ENCODE measurements at regions not wholly inside any gene's neighbourhood (a gene's known extent, or its start where the extent isn't known, plus 50 kb on each side); places are given as distances from the start of the nearest gene placed in this dataset.

DNA sequence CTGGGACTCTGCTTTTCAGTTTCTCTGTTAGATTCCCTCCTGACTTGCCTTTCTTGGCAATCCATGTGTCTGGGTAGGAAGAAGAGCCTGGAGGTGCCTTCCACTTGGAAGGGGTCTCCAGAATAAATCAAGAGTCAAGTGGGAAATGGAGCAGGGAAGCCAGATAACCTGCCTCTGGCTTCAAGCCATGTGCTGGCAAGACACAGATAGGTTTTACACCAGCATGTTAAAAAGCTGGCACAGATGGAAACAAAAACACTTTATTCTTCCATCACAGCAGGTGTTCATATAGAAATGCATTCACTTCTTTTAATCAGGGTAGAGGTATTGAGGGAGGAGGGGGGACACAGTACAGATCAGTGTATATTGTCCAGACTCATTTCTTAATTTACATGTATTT is 356.9 kb upstream of the RUNX1 start:
- no peaks in the 10 kb centered on the region for H3K9me3 ChIP-seq (ENCODE audit: low read length)
- no peak for DNase-seq (ENCODE audit: low spot score)
- no TSS peak for BruUV-seq (replicated peaks)
- no peak overlapping the region for H3K9ac ChIP-seq (ENCODE audit: insufficient read depth, low read depth, low read length)
- H3K4me1 ChIP-seq (ENCODE audit: insufficient read depth, low read length) = no peaks in the 10 kb centered on the region
- POLR2A ChIA-PET = no interaction called here
- no peak for FAIRE-seq
- H3K27ac ChIP-seq (ENCODE audit: extremely low read length, insufficient read depth, low read length) = no peak overlapping the region
- no peak overlapping the region for H3K4me2 ChIP-seq (ENCODE audit: low read depth, low read length)
- TF ChIP-seq NPAS2 (CRISPR knock-in tag; IDR thresholded peaks at IDR 0.05; ENCODE audit: borderline replicate concordance) = no peak
- TF ChIP-seq, protein P1, sequence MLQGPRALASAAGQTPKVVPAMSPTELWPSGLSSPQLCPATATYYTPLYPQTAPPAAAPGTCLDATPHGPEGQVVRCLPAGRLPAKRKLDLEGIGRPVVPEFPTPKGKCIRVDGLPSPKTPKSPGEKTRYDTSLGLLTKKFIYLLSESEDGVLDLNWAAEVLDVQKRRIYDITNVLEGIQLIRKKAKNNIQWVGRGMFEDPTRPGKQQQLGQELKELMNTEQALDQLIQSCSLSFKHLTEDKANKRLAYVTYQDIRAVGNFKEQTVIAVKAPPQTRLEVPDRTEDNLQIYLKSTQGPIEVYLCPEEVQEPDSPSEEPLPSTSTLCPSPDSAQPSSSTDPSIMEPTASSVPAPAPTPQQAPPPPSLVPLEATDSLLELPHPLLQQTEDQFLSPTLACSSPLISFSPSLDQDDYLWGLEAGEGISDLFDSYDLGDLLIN (CRISPR knock-in tag; IDR thresholded peaks at IDR 0.05; ENCODE audit: borderline replicate concordance) = no peak
- no peak for TF ChIP-seq ZNF773 (CRISPR knock-in tag; IDR thresholded peaks at IDR 0.05; ENCODE audit: borderline replicate concordance)
- TF ChIP-seq ONECUT2 (CRISPR knock-in tag; IDR thresholded peaks at IDR 0.05) = no peak
- TF ChIP-seq SIX4 (CRISPR knock-in tag; IDR thresholded peaks at IDR 0.05) = no peak
- TF ChIP-seq ZNF501 (CRISPR knock-in tag; IDR thresholded peaks at IDR 0.05) = no peak
- TF ChIP-seq, protein P2, sequence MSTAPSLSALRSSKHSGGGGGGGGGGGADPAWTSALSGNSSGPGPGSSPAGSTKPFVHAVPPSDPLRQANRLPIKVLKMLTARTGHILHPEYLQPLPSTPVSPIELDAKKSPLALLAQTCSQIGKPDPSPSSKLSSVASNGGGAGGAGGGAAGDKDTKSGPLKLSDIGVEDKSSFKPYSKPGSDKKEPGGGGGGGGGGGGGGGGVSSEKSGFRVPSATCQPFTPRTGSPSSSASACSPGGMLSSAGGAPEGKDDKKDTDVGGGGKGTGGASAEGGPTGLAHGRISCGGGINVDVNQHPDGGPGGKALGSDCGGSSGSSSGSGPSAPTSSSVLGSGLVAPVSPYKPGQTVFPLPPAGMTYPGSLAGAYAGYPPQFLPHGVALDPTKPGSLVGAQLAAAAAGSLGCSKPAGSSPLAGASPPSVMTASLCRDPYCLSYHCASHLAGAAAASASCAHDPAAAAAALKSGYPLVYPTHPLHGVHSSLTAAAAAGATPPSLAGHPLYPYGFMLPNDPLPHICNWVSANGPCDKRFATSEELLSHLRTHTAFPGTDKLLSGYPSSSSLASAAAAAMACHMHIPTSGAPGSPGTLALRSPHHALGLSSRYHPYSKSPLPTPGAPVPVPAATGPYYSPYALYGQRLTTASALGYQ (CRISPR knock-in tag; IDR thresholded peaks at IDR 0.05) = no peak
- TF ChIP-seq ZNF616 (CRISPR knock-in tag; IDR thresholded peaks at IDR 0.05; ENCODE audit: low read depth) = no peak
- no peak for TF ChIP-seq ZNF720 (CRISPR knock-in tag; IDR thresholded peaks at IDR 0.05)
- no peak for TF ChIP-seq ZNF17 (CRISPR knock-in tag; IDR thresholded peaks at IDR 0.05)
- no peaks in the 10 kb centered on the region for H4K20me1 ChIP-seq (ENCODE audit: insufficient read depth, low read length)
- H2AFZ ChIP-seq (ENCODE audit: low read length) = no peak overlapping the region
- no peak overlapping the region for H3K4me3 ChIP-seq (replicated peaks in 1 of 3; ENCODE audit: insufficient read depth in 1 of 3, low read depth in 2 of 3, low read length in 3 of 3)
- intact Hi-C loops (cut with micrococcal nuclease; ENCODE audit: unreplicated experiment) = no loop called here
- no peaks in the 10 kb centered on the region for H3K79me2 ChIP-seq (ENCODE audit: insufficient read depth, low read length)
- peaks cover 0 to 17% of the 10 kb centered on the region in 2 experiments; a peak in 3 of 5 replicates for H3K27me3 ChIP-seq (ENCODE audit: control insufficient read depth in 1 of 2, insufficient read depth in 2 of 2, low read length in 2 of 2)
- CTCF ChIA-PET (ENCODE audit: low intra/inter-chr PET ratio, low total read pairs) = no interaction called here
- no peaks in the 10 kb centered on the region for H3K36me3 ChIP-seq (replicated peaks in 1 of 2; ENCODE audit: control insufficient read depth in 1 of 2, insufficient read depth in 2 of 2, low read length in 2 of 2)
- no peak for ATAC-seq
- in situ Hi-C loops (cut with HindIII; ENCODE audit: extremely low pct_ligation_motif_present, low pct_unique_long_range_greater_than_20kb) = loop anchor here (10.0 to 25.0 kb wide), 2 partner anchors 521 to 669 kb away; no protein-coding TSS in a partner anchor

Data from HepG2 (cell line).